RWPE1 (cell line): ENCODE measurements at regions not wholly inside any gene's neighbourhood (a gene's known extent, or its start where the extent isn't known, plus 50 kb on each side); places are given as distances from the start of the nearest gene placed in this dataset.

Experiments used
- CTCF ChIA-PET: fragments of 350-600 bp; sonication (Branson Sonifier 250); formaldehyde crosslinking; extraction: SDS; loops from one replicate; lab custom pipeline; 2021; lab: Yijun Ruan, JAX
- POLR2A ChIA-PET: fragments of 400-600 bp; formaldehyde crosslinking; extraction: SDS; loops from one replicate; lab custom pipeline; 2020; ENCODE audit warnings: antibody characterized with exemption; ENCODE audit not compliant: low non-redundant PET; lab: Yijun Ruan, JAX
- DNase-seq: peaks from one replicate; pipeline ENCODE4 v3.0.0; 2012; ENCODE audit warnings: low spot score
- H3K27ac ChIP-seq: fragments of 450-650 bp; 2 replicates; pipeline ENCODE4 v1.5.1; 2017
- CTCF ChIP-seq: fragments of 450-650 bp; conservative IDR thresholded peaks from 2 replicates; pipeline ENCODE4 v1.5.1; 2017; ENCODE audit warnings: low read depth, mild to moderate bottlenecking

GRCh38 chr3:139824864-139825263, 110.1 kb upstream of the CLSTN2 start:
- CTCF ChIA-PET, result no interaction called here
- POLR2A ChIA-PET, result no interaction called here
- no peak for DNase-seq
- TF ChIP-seq CTCF, result no peak
- H3K27ac ChIP-seq, result no peak overlapping the region

- DNase-seq, result no peak
- TF ChIP-seq CTCF, result no peak
- ChIA-PET POLR2A (no interaction called here), CTCF (interaction anchor here (0.5 to 0.7 kb wide), 3 partner anchors 27 to 1659 kb away, joined by 3 to 6 read pairs (median 3); no protein-coding TSS in a partner anchor)
- no peak overlapping the region for H3K27ac ChIP-seq
Measured at GRCh38 chr3:139814646-139815045, 120.3 kb upstream of the CLSTN2 start.

GRCh38 chr3:139811331-139811730, 123.7 kb upstream of the CLSTN2 start:
- no peak for TF ChIP-seq CTCF
- ChIA-PET POLR2A (no interaction called here), CTCF (interaction anchor here (0.8 kb wide), 1 partner anchor 16 kb away, joined by 4 read pairs; no protein-coding TSS in a partner anchor)
- no peak overlapping the region for H3K27ac ChIP-seq
- DNase-seq, result no peak

GRCh38 chr3:139808201-139808600, 126.8 kb upstream of the CLSTN2 start:
- no peak for TF ChIP-seq CTCF
- H3K27ac ChIP-seq, result no peak overlapping the region
- ChIA-PET CTCF (interaction anchor here (0.6 kb wide), 1 partner anchor 127 kb away, joined by 5 read pairs; the partner anchor contains the start of gene CLSTN2), POLR2A (no interaction called here)
- no peak for DNase-seq

- H3K27ac ChIP-seq, result no peak overlapping the region
- CTCF ChIA-PET, result no interaction called here
- POLR2A ChIA-PET, result no interaction called here
- no peak for TF ChIP-seq CTCF
- DNase-seq, result no peak
Measured at GRCh38 chr3:139803294-139803693, 125.5 kb upstream of the NMNAT3 start.

- ChIA-PET POLR2A (no interaction called here), CTCF (no interaction called here)
- peak; percentile 40 for DNase-seq
- no peak overlapping the region for H3K27ac ChIP-seq
- no peak for TF ChIP-seq CTCF
Measured at GRCh38 chr3:139797724-139798343, 120.1 kb upstream of the NMNAT3 start.
